GM18867 (cell line): ENCODE measurements at regions not wholly inside any gene's neighbourhood (a gene's known extent, or its start where the extent isn't known, plus 50 kb on each side); places are given as distances from the start of the nearest gene placed in this dataset.

Experiments used
- ATAC-seq: cut with Tn5 transposase; IDR thresholded peaks from one replicate; pipeline ENCODE4 v1.9.1; 2021; ENCODE audit warnings: mild to moderate bottlenecking, moderate library complexity; ENCODE audit not compliant: unreplicated experiment

- ATAC-seq = no peak
These were observed 81.7 kb downstream of the FAM217A start for GRCh38 chr6:3997177-3997770.

GRCh38 chr6:3999800-4000661, 78.9 kb downstream of the FAM217A start:
- no peak for ATAC-seq

GRCh38 chr6:4004249-4004648, 74.7 kb downstream of the FAM217A start:
- ATAC-seq = no peak

GRCh38 chr6:4008324-4009047, 70.5 kb downstream of the FAM217A start:
- ATAC-seq = no peak

- ATAC-seq = no peak
These were observed 69.5 kb downstream of the FAM217A start for GRCh38 chr6:4009486-4009885.

- no peak for ATAC-seq
These were observed 68.9 kb downstream of the FAM217A start for GRCh38 chr6:4010048-4010447.

- ATAC-seq = no peak
These were observed 68.2 kb downstream of the FAM217A start for GRCh38 chr6:4010689-4011090.

GRCh38 chr6:4012826-4013225, 66.1 kb downstream of the FAM217A start:
- ATAC-seq = no peak

GRCh38 chr6:4017058-4017739, 61.7 kb downstream of the FAM217A start:
- no peak for ATAC-seq

- ATAC-seq = peak; percentile 13
These were observed 61.1 kb downstream of the FAM217A start for GRCh38 chr6:4017834-4018170.

- ATAC-seq = peak; percentile 67
These were observed 60.6 kb downstream of the FAM217A start for GRCh38 chr6:4018171-4018923.
